Central memory CD4-positive, alpha-beta T cell (primary cell): ENCODE measurements at regions not wholly inside any gene's neighbourhood (a gene's known extent, or its start where the extent isn't known, plus 50 kb on each side); places are given as distances from the start of the nearest gene placed in this dataset.

Experiments
- DNase-seq: peaks from one replicate; pipeline ENCODE4 v3.0.0; 2022

GRCh38 chr17:71316176-71316897 lies 804.5 kb upstream of the SOX9 start:
- no peak for DNase-seq

- no peak for DNase-seq
These were observed 800.6 kb upstream of the SOX9 start for GRCh38 chr17:71320009-71320796.

- DNase-seq, result no peak
These were observed 795.7 kb upstream of the SOX9 start for GRCh38 chr17:71325117-71325516.

GRCh38 chr17:71325886-71326285 lies 794.9 kb upstream of the SOX9 start:
- DNase-seq, result no peak

- no peak for DNase-seq
These were observed 793.3 kb upstream of the SOX9 start for GRCh38 chr17:71327376-71328059.

GRCh38 chr17:71329310-71330098 lies 791.3 kb upstream of the SOX9 start:
- DNase-seq, result no peak

- no peak for DNase-seq
These were observed 790.8 kb upstream of the SOX9 start for GRCh38 chr17:71330099-71330375.

- DNase-seq, result no peak
These were observed 789.0 kb upstream of the SOX9 start for GRCh38 chr17:71331754-71332325.

- no peak for DNase-seq
These were observed 786.6 kb upstream of the SOX9 start for GRCh38 chr17:71334048-71334751.

GRCh38 chr17:71335212-71335611 lies 785.6 kb upstream of the SOX9 start:
- DNase-seq, result no peak

- no peak for DNase-seq
These were observed 782.9 kb upstream of the SOX9 start for GRCh38 chr17:71337938-71338337.

GRCh38 chr17:71338396-71338795 lies 782.4 kb upstream of the SOX9 start:
- no peak for DNase-seq

- no peak for DNase-seq
These were observed 781.6 kb upstream of the SOX9 start for GRCh38 chr17:71339206-71339605.

GRCh38 chr17:71342737-71343136 lies 778.1 kb upstream of the SOX9 start:
- DNase-seq, result no peak

- no peak for DNase-seq
These were observed 770.8 kb upstream of the SOX9 start for GRCh38 chr17:71349908-71350600.

- no peak for DNase-seq
These were observed 760.5 kb upstream of the SOX9 start for GRCh38 chr17:71360301-71360700.

GRCh38 chr17:71361656-71362450 lies 759.0 kb upstream of the SOX9 start:
- no peak for DNase-seq

GRCh38 chr17:71363661-71364060 lies 757.2 kb upstream of the SOX9 start:
- DNase-seq, result no peak

GRCh38 chr17:71371809-71372208 lies 749.0 kb upstream of the SOX9 start:
- DNase-seq, result no peak

GRCh38 chr17:71375948-71376347 lies 744.9 kb upstream of the SOX9 start:
- no peak for DNase-seq

GRCh38 chr17:71376933-71377332 lies 743.9 kb upstream of the SOX9 start:
- DNase-seq, result no peak
